Thoracic aorta (tissue), 2 donors: ENCODE measurements at regions not wholly inside any gene's neighbourhood (a gene's known extent, or its start where the extent isn't known, plus 50 kb on each side); places are given as distances from the start of the nearest gene placed in this dataset.
"Not testable (repeated sequence)": the region's sequence is repeated elsewhere in the genome, so short reads cannot be mapped to it uniquely, and the experiment has no call there.

Source experiments
- ATAC-seq: fragments of 150-250 bp; one replicate; pipeline ENCODE4 v1.8.0; 2017; ENCODE audit warnings: low read depth; ENCODE audit not compliant: insufficient number of reproducible peaks, low FRiP score
- DNase-seq: peaks from one replicate; pipeline ENCODE4 v3.0.0-alpha.2; 2020; ENCODE audit warnings: low spot score
- H3K27ac ChIP-seq, 2 donors: fragments of 200-600 bp; sonication (generic); 1 replicate in 1 of 2; 2 replicates in 1 of 2; pipeline ENCODE4 v1.5.1; 2016; ENCODE audit warnings: mild to moderate bottlenecking in 2 of 2, moderate library complexity in 2 of 2
- H3K27me3 ChIP-seq: fragments of 200-600 bp; sonication (generic); replicated peaks from 2 replicates; pipeline ENCODE4 v1.6.0; 2016; ENCODE audit warnings: mild to moderate bottlenecking; ENCODE audit not compliant: insufficient read depth
- H3K36me3 ChIP-seq: fragments of 200-600 bp; sonication (generic); one replicate; pipeline ENCODE4 v1.5.1; 2016
- H3K4me1 ChIP-seq, 2 donors: fragments of 200-600 bp; sonication (generic); 1 replicate in 1 of 2; 2 replicates in 1 of 2; pipeline versions ENCODE4 v1.5.1 to v1.6.0; 2016; ENCODE audit warnings: low read depth in 2 of 2, mild to moderate bottlenecking in 1 of 2; ENCODE audit not compliant: control insufficient read depth in 1 of 2
- H3K4me3 ChIP-seq: fragments of 200-600 bp; sonication (generic); 2 replicates; pipeline ENCODE4 v1.5.1; 2016; ENCODE audit warnings: mild to moderate bottlenecking
- H3K9me3 ChIP-seq: fragments of 200-600 bp; sonication (generic); 2 replicates; pipeline ENCODE4 v1.5.1; 2016
- TF ChIP-seq, protein P1 (sequence below): fragments of 200-600 bp; sonication (generic); IDR thresholded peaks from one replicate; pipeline ENCODE4 v1.5.1; 2019; ENCODE audit warnings: antibody characterized with exemption

DNA sequence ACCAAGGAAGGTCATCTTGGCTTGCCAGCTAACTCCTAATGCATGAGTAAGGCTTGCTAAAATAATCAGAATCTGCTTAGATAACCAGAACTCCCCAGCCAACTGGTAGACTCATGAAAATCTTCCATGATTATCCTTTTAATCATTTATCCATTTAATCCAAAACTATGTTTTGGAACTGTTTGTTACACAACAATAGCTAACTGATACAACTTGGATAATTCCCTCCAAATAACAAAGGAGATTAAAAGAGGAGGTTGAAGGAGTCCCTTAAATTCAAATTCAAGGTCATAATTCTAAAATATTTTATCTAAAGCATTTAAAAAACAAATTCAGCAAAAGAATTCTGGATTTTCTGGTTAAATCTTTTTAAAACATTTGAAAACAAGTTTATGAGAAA lies 222.1 kb downstream of the DEPDC1B start:
- H3K36me3 ChIP-seq = no peaks in the 10 kb centered on the region
- TF ChIP-seq, protein P1, sequence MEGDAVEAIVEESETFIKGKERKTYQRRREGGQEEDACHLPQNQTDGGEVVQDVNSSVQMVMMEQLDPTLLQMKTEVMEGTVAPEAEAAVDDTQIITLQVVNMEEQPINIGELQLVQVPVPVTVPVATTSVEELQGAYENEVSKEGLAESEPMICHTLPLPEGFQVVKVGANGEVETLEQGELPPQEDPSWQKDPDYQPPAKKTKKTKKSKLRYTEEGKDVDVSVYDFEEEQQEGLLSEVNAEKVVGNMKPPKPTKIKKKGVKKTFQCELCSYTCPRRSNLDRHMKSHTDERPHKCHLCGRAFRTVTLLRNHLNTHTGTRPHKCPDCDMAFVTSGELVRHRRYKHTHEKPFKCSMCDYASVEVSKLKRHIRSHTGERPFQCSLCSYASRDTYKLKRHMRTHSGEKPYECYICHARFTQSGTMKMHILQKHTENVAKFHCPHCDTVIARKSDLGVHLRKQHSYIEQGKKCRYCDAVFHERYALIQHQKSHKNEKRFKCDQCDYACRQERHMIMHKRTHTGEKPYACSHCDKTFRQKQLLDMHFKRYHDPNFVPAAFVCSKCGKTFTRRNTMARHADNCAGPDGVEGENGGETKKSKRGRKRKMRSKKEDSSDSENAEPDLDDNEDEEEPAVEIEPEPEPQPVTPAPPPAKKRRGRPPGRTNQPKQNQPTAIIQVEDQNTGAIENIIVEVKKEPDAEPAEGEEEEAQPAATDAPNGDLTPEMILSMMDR = no peak
- H3K27ac ChIP-seq = peak overlapping the region; percentile 10 to 63
- H3K4me3 ChIP-seq = no peak overlapping the region
- DNase-seq = no peak
- no peak for ATAC-seq
- H3K9me3 ChIP-seq = no peaks in the 10 kb centered on the region
- H3K4me1 ChIP-seq = peaks cover 6 to 60% of the 10 kb centered on the region in 2 donors
- H3K27me3 ChIP-seq = no peaks in the 10 kb centered on the region

DNA sequence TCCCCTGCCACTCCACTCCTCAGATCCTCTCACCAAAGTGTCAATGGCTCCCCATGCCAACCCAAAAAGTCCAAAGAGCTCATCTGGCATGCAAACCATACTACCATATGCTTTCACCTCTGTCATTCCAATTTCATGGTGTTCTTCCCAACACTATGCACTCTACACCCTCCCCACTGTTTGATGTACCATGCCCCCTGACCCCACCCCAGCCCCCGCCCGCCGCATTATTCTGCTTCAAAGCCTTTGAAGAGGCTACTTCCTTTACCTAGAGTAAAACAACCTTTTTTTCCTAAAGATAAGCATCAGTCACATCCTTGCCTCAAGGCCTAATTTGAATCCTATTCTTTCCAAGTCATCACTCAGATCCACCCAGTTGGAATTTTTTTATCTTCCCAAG lies 226.3 kb downstream of the DEPDC1B start:
- no peaks in the 10 kb centered on the region for H3K36me3 ChIP-seq
- DNase-seq (no peak), ATAC-seq (no peak)
- no peak overlapping the region for H3K27ac ChIP-seq
- peaks cover 14% of the 10 kb centered on the region for H3K9me3 ChIP-seq
- no peak overlapping the region for H3K4me3 ChIP-seq
- TF ChIP-seq, protein P1 = no peak
- H3K27me3 ChIP-seq = no peaks in the 10 kb centered on the region
- H3K4me1 ChIP-seq = peaks cover 6 to 31% of the 10 kb centered on the region in 2 donors

DNA sequence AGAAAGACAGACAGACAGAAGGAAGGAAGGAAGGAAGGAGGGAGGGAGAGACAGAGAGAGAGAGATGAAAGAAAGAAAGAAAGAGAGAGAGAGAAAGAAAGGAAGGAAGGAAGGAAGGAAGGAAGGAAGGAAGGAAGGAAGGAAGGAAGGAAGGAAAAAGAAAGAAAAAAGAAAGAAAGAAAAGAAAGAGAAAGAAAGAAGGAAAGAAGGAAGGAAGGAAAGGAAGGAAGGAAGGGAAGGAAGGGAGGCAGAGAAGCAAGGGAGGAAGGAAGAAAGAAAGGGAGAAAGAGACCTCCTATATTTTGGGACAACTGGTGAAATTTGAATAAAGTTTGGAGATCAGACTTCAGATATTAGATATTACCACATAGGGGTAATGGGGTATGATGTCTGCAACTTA lies 226.9 kb downstream of the DEPDC1B start:
- H3K36me3 ChIP-seq = not testable (repeated sequence)

DNA sequence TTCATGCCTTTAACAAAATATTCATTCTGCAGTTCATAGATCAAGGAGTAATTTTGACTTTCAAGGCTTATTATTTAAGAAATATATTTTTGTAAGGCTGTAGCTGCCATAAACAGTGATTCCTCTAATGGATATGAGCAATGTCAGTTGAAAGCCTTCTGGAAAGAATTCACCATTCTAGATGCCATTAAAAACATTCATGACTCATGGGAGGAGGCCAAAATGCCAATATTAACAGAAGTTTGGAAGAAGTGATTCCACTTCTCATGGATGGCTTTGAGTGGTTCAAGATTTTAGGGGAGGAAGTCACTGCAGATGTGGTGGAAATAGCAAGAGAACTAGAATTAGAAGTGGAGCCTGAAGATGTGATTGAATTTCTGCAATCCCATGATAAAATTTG lies 229.1 kb downstream of the DEPDC1B start:
- Histone ChIP-seq H3K36me3 (no peaks in the 10 kb centered on the region), H3K27ac (peak overlapping the region in 1 of 2 donors; percentile 36), H3K4me1 (peaks cover 0 to 17% of the 10 kb centered on the region in 2 donors), H3K27me3 (no peaks in the 10 kb centered on the region), H3K9me3 (peaks cover 14% of the 10 kb centered on the region), H3K4me3 (no peak overlapping the region)
- ATAC-seq = no peak
- DNase-seq = no peak
- TF ChIP-seq, protein P1 = no peak

More for the DNA sequence above, 226.9 kb downstream of the DEPDC1B start:
- ATAC-seq, H3K27me3 ChIP-seq, DNase-seq, H3K4me3 ChIP-seq: not testable (repeated sequence)
- Histone ChIP-seq H3K27ac (peak overlapping the region in 1 of 2 donors; percentile 5), H3K9me3 (peaks cover 14% of the 10 kb centered on the region), H3K4me1 (peaks cover 1 to 25% of the 10 kb centered on the region in 2 donors)

DNA sequence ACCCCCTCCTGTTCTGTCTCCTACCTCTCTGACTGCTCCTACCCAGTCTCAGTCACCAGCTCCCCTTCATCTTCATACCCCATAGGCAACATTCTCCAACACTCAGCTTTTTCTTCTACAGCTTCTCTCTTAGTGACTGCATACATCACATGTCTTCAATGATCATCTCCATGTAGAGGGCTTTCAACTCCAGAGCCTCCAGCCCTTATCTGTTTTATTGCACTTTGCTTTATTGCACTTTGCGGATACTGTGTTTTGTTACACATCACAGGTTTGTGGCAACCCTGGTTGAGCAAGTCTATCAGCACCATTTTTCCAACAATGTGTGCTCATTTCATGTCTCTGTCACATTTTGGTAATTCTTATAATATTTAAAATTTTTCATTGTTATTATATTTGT lies 230.7 kb downstream of the DEPDC1B start:
- no peaks in the 10 kb centered on the region for H3K36me3 ChIP-seq
- DNase-seq (no peak), ATAC-seq (no peak)
- TF ChIP-seq, protein P1 = no peak
- H3K4me1 ChIP-seq = peaks cover 0 to 2% of the 10 kb centered on the region in 2 donors
- H3K27ac ChIP-seq = peak overlapping the region in 1 of 2 donors; percentile 1
- no peak overlapping the region for H3K4me3 ChIP-seq
- H3K27me3 ChIP-seq = no peaks in the 10 kb centered on the region
- peaks cover 14% of the 10 kb centered on the region for H3K9me3 ChIP-seq
